Right kidney (tissue), 1 donor: ENCODE measurements at regions not wholly inside any gene's neighbourhood (a gene's known extent, or its start where the extent isn't known, plus 50 kb on each side); places are given as distances from the start of the nearest gene placed in this dataset.
"Not testable (repeated sequence)": the region's sequence is repeated elsewhere in the genome, so short reads cannot be mapped to it uniquely, and the experiment has no call there.

Experiments
- DNase-seq: peaks from one replicate; pipeline ENCODE4 v3.0.0-alpha.2; 2016

DNA sequence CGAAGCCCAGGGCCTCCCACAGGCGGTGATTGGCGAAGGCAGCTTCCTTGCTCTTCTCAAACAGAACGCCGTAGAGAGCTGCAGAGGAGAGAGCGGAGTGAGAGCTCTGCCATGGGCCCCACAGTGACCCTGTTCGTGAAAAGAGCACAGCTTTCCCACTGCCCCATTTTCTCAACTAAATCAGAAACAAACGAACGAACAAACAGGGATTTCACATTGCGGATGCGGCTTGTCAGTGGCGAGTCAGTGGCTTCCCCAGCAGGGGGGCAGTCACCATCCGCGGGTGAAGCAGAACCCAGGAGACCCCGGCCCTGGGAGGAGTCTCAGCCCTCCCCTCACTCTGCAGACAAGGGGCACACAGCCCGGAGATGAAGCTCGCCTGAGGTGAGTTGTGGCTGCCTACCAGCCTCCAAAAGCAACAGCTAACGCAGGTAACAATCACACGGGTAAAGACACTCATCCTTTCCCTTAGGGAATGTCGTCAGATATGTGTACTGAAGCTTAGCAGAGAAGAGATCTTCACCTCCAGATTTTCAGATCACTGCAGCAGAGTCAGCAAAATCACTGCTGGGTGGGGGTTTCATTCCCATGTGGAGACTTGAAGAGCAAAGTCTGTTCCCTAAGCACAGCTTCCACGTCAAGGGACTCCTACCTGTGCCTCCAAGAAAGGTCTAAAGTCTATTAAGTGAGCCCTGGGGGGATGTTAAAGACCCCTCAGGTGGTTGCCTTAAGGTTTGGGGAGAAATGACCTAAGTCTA, 51.2 kb upstream of the GPR31 start:
- DNase-seq, result no peak

- no peak for DNase-seq
These were observed 51.8 kb upstream of the GPR31 start for GRCh38 chr6:167209577-167209975.

DNA sequence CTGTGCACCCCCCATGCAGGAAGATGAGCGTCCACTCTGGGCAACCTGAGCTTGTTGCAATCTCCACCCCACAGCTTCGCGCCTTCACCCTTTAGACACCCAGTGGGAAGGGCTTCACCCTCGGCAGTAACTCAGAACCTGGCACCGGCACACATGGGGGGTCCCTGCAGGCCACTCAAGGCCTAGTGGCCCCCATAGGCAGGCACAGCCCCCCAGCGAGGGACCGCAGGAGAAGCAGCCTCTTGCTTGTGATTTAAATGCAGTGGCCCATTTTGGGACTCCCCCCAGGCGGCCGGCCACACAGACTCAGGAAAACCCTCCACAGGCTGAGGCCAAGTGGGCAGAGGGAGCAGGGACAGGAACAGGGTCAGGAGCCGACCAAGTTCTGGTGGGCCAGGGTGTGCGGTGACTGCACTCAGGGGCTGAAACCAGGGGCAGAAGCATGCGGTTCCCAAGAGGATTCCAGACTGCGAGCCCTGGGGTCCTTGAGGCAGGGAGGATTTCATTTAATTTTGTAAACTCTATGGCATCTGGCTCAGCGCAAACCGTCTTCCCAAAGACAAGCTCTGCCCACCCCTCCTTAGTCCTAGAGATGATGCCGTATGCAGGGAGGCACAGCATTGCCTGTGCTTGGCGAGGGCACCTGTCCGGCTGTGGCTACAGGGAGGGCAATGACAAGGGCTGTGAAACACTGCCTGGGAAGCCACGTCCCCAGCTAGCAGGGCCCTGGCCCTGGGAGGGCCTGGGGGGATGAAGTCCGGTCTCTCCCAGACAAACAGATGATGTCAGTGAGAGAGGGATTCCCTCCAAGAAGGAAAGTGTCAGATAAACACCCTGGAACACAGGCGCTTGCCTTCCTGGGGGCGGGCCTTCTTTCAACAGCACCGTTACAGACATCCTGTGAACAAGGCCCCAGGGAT, 52.9 kb upstream of the GPR31 start:
- no peak for DNase-seq

- no peak for DNase-seq
These were observed 53.5 kb upstream of the GPR31 start for GRCh38 chr6:167211295-167211648.

DNA sequence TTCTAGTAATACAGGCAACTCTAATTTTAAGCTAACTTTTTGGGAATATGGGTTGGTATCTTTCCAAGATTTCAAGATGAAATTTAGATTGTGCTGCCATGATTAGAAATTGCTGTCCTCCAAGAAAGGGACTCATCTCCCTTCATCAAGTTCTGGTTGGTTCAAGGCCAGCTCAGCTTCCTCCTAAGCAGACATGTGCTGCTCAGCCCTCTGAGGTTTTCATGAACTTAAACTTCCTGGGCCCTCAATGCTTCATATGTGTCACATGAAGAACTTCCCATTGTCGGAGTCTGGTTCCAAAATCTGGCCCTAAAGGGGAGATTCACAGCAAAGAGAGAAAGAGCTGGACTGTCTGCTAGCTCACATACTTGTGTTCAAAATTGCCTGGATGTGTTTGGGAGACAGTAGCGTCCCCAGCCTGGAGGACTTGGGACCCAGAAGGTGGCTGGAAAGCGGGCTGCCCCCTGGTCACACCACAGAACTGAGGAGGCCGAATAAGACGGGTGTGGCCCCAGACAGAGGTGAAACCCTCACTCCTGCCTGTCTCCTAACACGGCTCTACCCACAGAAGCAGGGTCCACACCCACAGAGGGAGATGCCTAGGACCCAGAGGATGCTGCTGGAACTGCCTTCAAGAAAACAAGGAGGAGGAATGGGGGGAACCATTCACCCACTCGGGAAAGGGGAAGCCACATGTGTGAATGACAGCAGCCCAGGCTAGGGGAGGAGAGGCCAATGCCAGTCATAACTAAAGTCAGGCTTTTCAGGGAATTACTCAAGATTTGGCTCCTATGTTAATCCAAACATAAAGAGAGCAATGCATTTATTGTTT, 54.3 kb upstream of the GPR31 start:
- DNase-seq, result no peak

GRCh38 chr6:167212713-167213005, 54.9 kb upstream of the GPR31 start:
- DNase-seq, result no peak

GRCh38 chr6:167214206-167214605, 56.4 kb upstream of the GPR31 start:
- no peak for DNase-seq

DNA sequence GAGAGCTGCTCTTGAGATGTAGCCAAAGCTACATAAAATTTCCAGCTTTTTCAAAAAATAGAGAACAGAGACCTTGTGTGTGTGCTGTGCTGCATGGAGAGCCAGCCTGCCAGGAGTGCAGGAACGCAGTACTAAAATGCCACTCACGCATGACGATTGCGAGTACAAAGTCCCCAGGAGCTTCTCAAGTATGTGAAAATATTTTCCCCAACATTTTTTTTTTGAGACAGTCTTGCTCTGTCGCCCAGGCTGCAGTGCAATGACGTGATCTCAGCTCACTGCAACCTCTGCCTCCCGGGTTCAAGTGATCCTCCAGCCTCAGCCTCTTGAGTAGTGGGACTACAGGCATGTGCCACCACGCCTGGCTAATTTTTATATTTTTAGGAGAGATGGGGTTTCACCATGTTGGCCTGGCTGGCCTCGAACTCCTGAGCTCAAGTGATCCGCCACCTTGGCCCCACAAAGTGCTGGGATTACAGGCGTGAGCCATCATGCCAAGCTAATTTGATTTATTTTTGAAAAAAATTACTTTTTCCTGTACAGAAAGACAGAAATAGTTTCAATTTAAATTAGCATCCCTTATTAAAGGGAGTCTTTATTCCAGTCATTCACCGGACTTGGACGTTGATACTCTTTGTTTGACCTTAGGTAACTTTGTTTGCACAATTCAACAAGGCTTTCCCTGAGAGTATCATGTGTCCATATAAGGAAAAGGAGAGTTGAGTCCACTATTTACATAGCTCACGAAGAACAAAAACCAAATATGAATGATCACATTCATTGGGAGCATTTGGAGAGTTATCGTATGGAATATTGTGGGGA, 57.9 kb upstream of the GPR31 start:
- not testable (repeated sequence) for DNase-seq

GRCh38 chr6:167216390-167217050, 58.7 kb upstream of the GPR31 start:
- DNase-seq, result not testable (repeated sequence)

GRCh38 chr6:167217073-167217472, 59.3 kb upstream of the GPR31 start:
- DNase-seq, result not testable (repeated sequence)

GRCh38 chr6:167217951-167218759, 60.4 kb upstream of the GPR31 start:
- not testable (repeated sequence) for DNase-seq

- not testable (repeated sequence) for DNase-seq
These were observed 61.3 kb upstream of the GPR31 start for GRCh38 chr6:167219079-167219478.

- no peak for DNase-seq
These were observed 62.3 kb upstream of the GPR31 start for GRCh38 chr6:167219967-167220512.

DNA sequence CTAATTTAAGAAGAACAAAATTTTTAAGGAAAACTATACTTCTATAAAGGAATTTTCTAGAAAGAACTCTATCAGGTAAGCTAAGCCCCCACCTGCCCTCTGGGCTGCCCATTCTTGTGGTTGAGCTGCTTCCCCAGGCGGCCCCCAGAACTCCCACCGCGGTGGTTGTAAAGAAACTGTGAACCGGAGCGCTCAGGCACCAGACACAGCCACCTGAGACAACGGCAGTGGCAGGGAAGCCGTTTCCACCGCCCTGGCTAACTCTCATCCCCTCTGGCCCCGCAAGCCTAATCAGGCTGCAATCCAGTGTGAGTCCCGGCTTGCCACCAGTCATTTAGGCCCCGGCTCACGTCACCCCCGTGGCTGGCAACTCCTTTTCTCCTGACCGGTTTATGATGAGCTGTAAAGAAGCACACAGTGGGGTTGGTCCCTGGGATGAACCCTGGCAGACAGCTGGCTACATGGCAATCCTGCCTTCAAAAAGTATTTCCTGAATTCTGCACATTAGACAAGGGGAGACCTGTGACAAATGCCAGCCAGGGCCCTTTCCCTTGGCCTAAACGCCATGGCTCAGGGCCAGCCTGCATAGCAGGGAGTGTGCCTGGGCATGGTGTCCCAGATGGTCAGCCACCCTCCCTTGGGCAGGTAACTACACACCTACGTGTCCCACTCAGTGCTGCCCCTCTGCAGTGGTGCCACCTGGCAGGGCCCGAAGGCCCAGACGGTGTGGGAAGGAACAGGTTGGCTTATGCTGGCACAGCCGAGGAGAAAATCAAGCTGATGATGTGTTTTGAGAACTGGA, 63.8 kb upstream of the GPR31 start:
- DNase-seq, result no peak

DNA sequence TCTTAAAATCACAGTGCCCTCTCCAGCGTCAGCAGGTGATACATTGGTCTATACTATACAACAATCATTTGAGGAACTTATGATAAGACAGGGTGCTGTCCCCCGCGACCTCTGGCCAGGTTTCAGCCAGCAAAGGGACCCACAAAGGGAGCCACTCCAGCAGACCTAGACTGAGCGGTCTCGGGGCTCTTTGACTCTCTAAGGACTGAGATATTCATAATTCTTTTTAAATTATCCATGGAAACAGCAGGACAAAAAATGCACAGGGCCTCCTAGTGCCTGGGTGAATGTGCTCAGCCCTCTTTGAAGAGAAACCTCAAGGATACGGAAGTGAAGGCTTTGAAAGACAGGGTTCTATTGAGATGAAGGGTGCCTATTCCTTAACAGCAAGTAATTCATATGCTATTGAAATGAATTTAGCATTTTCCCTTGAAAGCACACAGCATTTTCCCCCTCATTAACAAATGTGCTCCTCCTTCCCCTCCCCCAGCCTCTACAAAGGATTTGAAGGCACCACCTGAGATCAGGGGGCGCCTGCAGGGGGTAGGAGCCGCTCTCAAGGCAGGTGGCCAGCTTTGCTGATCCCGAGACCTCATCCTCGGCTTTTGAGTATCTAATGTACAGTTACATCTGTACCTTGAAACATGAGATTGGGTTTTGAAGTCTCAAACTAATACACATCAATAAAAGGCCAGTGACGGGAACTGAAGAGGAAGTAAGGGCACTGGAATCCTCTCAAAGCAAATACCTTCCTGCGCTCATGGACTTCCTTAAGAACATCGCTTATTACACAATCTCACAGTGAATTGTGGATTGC, 65.3 kb upstream of the UNC93A start:
- not testable (repeated sequence) for DNase-seq

- DNase-seq, result no peak
These were observed 64.8 kb upstream of the UNC93A start for GRCh38 chr6:167226383-167226685.

- DNase-seq, result no peak
These were observed 64.3 kb upstream of the UNC93A start for GRCh38 chr6:167226791-167227190.

GRCh38 chr6:167227984-167228383, 63.1 kb upstream of the UNC93A start:
- DNase-seq, result no peak

DNA sequence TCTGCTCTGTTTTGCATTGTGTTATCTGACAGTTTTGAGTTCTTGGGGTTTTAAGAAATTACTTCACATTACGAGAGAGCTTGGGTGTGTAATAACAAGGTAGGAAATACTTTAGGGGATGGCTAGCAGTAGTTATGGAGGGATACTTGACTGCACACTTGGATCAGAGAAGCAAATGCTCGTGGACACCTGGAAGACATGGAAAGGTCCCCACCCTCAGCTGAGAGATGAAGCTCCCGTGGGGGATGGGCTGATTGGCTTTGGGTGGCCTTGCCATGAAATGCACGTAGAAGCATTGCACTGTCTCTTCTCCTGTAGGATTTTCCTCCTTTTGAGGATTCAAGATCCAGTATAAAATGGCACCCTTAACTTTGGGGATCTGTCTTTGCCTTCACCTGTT, 61.5 kb upstream of the UNC93A start:
- no peak for DNase-seq
